Panc1 (cell line): ENCODE measurements at regions not wholly inside any gene's neighbourhood (a gene's known extent, or its start where the extent isn't known, plus 50 kb on each side); places are given as distances from the start of the nearest gene placed in this dataset.

ENCODE experiments used
- ATAC-seq: fragments of 200-7000 bp; cut with Tn5 transposase; 2 replicates; pipeline ENCODE4 v1.9.1; 2020; ENCODE audit warnings: mild to moderate bottlenecking, moderate library complexity
- BruUV-seq: library from RNA; stranded (reverse); fragments of 400-500 nt; replicated peaks from 2 replicates; lab custom pipeline; 2021; lab: Mats Ljungman, UMichigan
- CTCF ChIA-PET: fragments of 300-600 bp; sonication (Branson Sonifier 250); formaldehyde crosslinking; loops from one replicate; lab custom pipeline; 2022; ENCODE audit warnings: antibody characterized with exemption; lab: Charles Lee
- POLR2A ChIA-PET: fragments of 300-600 bp; sonication (Branson Sonifier 250); formaldehyde crosslinking; loops from one replicate; lab custom pipeline; 2022; ENCODE audit warnings: antibody characterized with exemption; lab: Charles Lee
- DNase-seq: peaks from one replicate; pipeline ENCODE4 v3.0.0-alpha.2; 2010; ENCODE audit warnings: low read depth, low spot score
- H3K27ac ChIP-seq: 2 replicates; pipeline ENCODE4 v1.5.1; 2011; ENCODE audit warnings: mild to moderate bottlenecking, low read length, inconsistent platforms
- H3K27me3 ChIP-seq: fragments of 200-500 bp; sonication (Bioruptor generic); 2 replicates; pipeline ENCODE4 v1.6.0; 2014; ENCODE audit warnings: low read length, inconsistent platforms; ENCODE audit not compliant: control insufficient read depth, insufficient read depth
- H3K36me3 ChIP-seq: fragments of 200-500 bp; sonication (Bioruptor generic); 2 replicates; pipeline ENCODE4 v1.5.1; 2014; ENCODE audit warnings: inconsistent platforms, mild to moderate bottlenecking, low read length, moderate library complexity; ENCODE audit not compliant: control insufficient read depth, insufficient read depth
- H3K4me1 ChIP-seq: 2 replicates; pipeline ENCODE4 v1.5.1; 2011; ENCODE audit warnings: inconsistent platforms, mild to moderate bottlenecking, low read length, moderate library complexity; ENCODE audit not compliant: control insufficient read depth, insufficient read depth
- H3K4me3 ChIP-seq, 2 experiments: 2 replicates each; pipeline ENCODE4 v1.5.1; 2011 to 2012; ENCODE audit warnings: low read depth in 2 of 2, low read length in 2 of 2, mild to moderate bottlenecking in 2 of 2, inconsistent platforms in 1 of 2, moderate library complexity in 1 of 2
- H3K9me3 ChIP-seq: fragments of 200-500 bp; sonication (Bioruptor generic); 2 replicates; pipeline ENCODE4 v1.5.1; 2014; ENCODE audit warnings: low read depth, mild to moderate bottlenecking, inconsistent platforms, low read length, moderate library complexity; ENCODE audit not compliant: control insufficient read depth, insufficient read depth
- POLR2AphosphoS5 ChIP-seq: IDR thresholded peaks from 2 replicates; pipeline ENCODE4 v1.6.1; 2012; ENCODE audit warnings: mild to moderate bottlenecking, low read depth, low read length, moderate library complexity
- SIN3A ChIP-seq: IDR thresholded peaks from 2 replicates; pipeline ENCODE4 v1.6.1; 2012; ENCODE audit warnings: low read depth, mild to moderate bottlenecking, low read length, moderate library complexity, borderline replicate concordance; ENCODE audit not compliant: insufficient read depth
- TCF7L2 ChIP-seq: IDR thresholded peaks from 2 replicates; pipeline ENCODE4 v1.6.1; 2011; ENCODE audit warnings: mild to moderate bottlenecking, low read depth, low read length, inconsistent platforms
- in situ Hi-C: cut with HindIII; loops from 2 replicates; pipeline ENCODE4 v1.10.0; 2016; ENCODE audit warnings: low sequenced_read_pairs, low pct_unique_long_range_greater_than_20kb
- intact Hi-C: fragments of 100-400 bp; cut with micrococcal nuclease; formaldehyde crosslinking; loops from one replicate; pipeline ENCODE4 v1.10.0; 2022; ENCODE audit not compliant: unreplicated experiment
- TF ChIP-seq, protein P1 (sequence below), 2 experiments: IDR thresholded peaks; 2 replicates each; pipeline ENCODE4 v1.6.1; 2011 to 2012; ENCODE audit warnings: low read depth in 2 of 2, control low read depth in 1 of 2, low read length in 1 of 2, mild to moderate bottlenecking in 1 of 2, moderate library complexity in 1 of 2; ENCODE audit not compliant: insufficient read depth in 1 of 2
- TF ChIP-seq, protein P2 (sequence below): fragments of 450-650 bp; IDR thresholded peaks from 2 replicates; pipeline ENCODE4 v1.5.1; 2017; ENCODE audit warnings: mild to moderate bottlenecking

- in situ Hi-C loops = no loop called here
- POLR2A ChIA-PET = no interaction called here
- BruUV-seq = no TSS peak
- no peak overlapping the region for H3K4me3 ChIP-seq
- no peak for ATAC-seq
- intact Hi-C loops = no loop called here
- DNase-seq = no peak
- no peaks in the 10 kb centered on the region for H3K4me1 ChIP-seq
- CTCF ChIA-PET = no interaction called here
- H3K36me3 ChIP-seq = no peaks in the 10 kb centered on the region
- H3K9me3 ChIP-seq = no peaks in the 10 kb centered on the region
- TF ChIP-seq POLR2AphosphoS5 = no peak
- no peak for TF ChIP-seq SIN3A
- TF ChIP-seq, protein P1, sequence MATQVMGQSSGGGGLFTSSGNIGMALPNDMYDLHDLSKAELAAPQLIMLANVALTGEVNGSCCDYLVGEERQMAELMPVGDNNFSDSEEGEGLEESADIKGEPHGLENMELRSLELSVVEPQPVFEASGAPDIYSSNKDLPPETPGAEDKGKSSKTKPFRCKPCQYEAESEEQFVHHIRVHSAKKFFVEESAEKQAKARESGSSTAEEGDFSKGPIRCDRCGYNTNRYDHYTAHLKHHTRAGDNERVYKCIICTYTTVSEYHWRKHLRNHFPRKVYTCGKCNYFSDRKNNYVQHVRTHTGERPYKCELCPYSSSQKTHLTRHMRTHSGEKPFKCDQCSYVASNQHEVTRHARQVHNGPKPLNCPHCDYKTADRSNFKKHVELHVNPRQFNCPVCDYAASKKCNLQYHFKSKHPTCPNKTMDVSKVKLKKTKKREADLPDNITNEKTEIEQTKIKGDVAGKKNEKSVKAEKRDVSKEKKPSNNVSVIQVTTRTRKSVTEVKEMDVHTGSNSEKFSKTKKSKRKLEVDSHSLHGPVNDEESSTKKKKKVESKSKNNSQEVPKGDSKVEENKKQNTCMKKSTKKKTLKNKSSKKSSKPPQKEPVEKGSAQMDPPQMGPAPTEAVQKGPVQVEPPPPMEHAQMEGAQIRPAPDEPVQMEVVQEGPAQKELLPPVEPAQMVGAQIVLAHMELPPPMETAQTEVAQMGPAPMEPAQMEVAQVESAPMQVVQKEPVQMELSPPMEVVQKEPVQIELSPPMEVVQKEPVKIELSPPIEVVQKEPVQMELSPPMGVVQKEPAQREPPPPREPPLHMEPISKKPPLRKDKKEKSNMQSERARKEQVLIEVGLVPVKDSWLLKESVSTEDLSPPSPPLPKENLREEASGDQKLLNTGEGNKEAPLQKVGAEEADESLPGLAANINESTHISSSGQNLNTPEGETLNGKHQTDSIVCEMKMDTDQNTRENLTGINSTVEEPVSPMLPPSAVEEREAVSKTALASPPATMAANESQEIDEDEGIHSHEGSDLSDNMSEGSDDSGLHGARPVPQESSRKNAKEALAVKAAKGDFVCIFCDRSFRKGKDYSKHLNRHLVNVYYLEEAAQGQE (IDR thresholded peaks at IDR 0.05; ENCODE audit: insufficient read depth in 1 of 2, low read depth in 2 of 2, low read length in 1 of 2) = no peak
- TF ChIP-seq, protein P2, sequence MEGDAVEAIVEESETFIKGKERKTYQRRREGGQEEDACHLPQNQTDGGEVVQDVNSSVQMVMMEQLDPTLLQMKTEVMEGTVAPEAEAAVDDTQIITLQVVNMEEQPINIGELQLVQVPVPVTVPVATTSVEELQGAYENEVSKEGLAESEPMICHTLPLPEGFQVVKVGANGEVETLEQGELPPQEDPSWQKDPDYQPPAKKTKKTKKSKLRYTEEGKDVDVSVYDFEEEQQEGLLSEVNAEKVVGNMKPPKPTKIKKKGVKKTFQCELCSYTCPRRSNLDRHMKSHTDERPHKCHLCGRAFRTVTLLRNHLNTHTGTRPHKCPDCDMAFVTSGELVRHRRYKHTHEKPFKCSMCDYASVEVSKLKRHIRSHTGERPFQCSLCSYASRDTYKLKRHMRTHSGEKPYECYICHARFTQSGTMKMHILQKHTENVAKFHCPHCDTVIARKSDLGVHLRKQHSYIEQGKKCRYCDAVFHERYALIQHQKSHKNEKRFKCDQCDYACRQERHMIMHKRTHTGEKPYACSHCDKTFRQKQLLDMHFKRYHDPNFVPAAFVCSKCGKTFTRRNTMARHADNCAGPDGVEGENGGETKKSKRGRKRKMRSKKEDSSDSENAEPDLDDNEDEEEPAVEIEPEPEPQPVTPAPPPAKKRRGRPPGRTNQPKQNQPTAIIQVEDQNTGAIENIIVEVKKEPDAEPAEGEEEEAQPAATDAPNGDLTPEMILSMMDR = no peak
- TF ChIP-seq TCF7L2 = no peak
- no peaks in the 10 kb centered on the region for H3K27me3 ChIP-seq
- H3K27ac ChIP-seq = no peak overlapping the region
Measured at GRCh38 chr4:180052629-180053028, 2190.6 kb upstream of the TENM3 start.

GRCh38 chr4:180054291-180054690 is 2188.9 kb upstream of the TENM3 start:
- Histone ChIP-seq H3K27ac (no peak overlapping the region), H3K36me3 (no peaks in the 10 kb centered on the region), H3K9me3 (no peaks in the 10 kb centered on the region), H3K4me1 (no peaks in the 10 kb centered on the region), H3K27me3 (no peaks in the 10 kb centered on the region), H3K4me3 (no peak overlapping the region)
- CTCF ChIA-PET = no interaction called here
- in situ Hi-C loops (no loop called here), intact Hi-C loops (no loop called here)
- DNase-seq (no peak), ATAC-seq (no peak)
- no TSS peak for BruUV-seq
- POLR2A ChIA-PET = no interaction called here
- TF ChIP-seq, protein P2 = no peak
- TF ChIP-seq POLR2AphosphoS5 = no peak
- TF ChIP-seq, protein P1 (IDR thresholded peaks at IDR 0.05; ENCODE audit: insufficient read depth in 1 of 2, low read depth in 2 of 2, low read length in 1 of 2) = no peak
